HG03103 (cell line): ENCODE measurements at regions not wholly inside any gene's neighbourhood (a gene's known extent, or its start where the extent isn't known, plus 50 kb on each side); places are given as distances from the start of the nearest gene placed in this dataset.

Experiments used
- ATAC-seq: cut with Tn5 transposase; IDR thresholded peaks from one replicate; pipeline ENCODE4 v1.9.1; 2021; ENCODE audit warnings: low read depth; ENCODE audit not compliant: unreplicated experiment

- no peak for ATAC-seq
These were observed 93.7 kb upstream of the DAP start for GRCh38 chr5:10854506-10855277.

GRCh38 chr5:10853154-10853553 lies 92.1 kb upstream of the DAP start:
- no peak for ATAC-seq

- no peak for ATAC-seq
These were observed 88.2 kb upstream of the DAP start for GRCh38 chr5:10849278-10849677.

GRCh38 chr5:10844016-10844415 lies 83.0 kb upstream of the DAP start:
- ATAC-seq, result no peak

DNA sequence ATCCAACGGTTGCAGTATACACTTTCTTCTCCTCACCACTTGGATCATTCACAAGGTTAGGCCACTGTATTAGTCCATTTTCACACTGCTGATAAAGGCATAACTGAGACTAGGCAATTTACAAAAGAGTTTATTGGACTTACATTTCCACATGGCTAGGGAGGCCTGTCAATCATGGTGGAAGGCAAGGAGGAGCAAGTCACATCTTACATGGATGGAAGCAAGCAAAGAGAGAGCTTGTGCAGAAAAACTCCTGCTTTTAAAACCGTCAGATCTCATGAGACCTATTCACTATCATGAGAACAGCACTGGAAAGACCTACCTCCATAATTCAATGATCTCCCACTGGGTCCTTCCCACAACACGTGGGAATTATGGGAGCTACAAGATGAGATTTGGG lies 81.8 kb upstream of the DAP start:
- no peak for ATAC-seq

- ATAC-seq, result no peak
These were observed 79.0 kb upstream of the DAP start for GRCh38 chr5:10839916-10840599.

- no peak for ATAC-seq
These were observed 78.1 kb upstream of the DAP start for GRCh38 chr5:10839118-10839517.

DNA sequence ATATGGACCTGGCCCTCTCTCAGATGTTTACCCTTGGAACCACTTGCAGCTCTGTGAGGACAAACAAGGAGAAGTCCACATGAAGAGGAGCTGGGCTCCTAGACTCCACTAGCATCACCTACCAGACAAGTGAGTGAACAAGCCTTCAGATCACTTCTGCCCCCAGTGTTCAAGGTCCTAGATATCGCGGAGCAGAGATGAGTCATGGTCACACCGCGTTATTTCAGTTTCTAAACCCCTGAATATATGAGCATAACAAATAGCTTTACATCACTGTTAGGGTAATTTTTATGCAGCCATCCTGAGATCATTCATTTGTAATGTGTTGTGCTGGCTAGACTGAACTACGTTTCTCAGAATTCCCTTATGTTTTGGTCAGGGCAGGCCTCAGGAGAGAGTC lies 77.0 kb upstream of the DAP start:
- peak; percentile 90 for ATAC-seq

DNA sequence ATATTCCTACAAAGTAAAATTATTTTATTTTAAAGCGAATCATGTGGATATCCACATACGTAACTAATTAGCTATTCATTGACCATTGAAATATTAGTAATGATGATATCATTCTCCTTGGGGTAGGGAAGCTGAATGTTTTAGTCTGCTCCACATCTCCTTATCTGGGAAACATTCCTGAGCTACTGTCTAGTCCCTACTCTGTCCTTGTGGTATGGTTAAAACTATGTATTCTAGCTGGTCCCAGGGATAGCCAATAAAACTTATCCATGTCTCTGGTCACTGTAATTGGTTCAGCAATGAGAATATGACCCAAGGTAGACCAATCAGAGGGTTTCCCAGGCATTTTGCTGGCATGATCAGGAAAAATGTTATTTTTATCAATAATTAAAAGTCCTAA lies 76.0 kb upstream of the DAP start:
- ATAC-seq, result no peak

DNA sequence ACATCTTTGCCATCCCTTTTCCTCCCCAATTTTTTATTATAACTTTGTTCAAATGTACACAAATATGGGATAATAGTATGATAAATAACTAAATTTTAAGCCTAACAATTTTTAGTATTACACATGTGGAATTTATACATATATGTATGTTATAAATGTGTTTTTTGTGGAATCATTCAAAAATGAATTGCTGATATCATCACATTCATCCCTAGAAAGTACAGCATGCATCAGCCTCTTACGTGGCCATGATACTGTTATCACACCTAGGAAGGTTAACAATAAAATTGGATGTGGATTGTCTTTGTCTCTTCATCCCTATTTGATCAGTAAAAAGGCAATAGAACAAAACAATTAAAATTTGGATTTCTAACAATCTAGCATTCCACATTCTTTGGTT lies 73.7 kb upstream of the DAP start:
- no peak for ATAC-seq

DNA sequence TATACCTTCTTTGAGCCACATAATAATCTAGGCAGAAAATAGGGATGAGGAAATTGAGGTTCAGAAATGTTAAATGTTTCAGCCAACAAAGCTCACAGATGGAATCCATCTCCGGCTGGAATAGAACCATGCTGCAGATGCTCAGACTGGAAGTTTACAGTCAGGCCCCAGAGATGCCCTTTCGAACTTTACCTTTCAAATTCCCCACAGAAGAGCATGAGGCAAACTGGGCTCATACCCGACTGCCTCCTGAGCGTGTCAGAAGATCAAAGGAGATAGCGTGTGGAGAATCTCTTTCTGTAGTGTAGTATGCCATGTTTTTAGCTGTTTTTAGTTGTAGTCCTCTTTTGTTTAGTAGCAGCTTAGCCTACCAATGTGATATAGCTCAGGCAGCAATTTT lies 72.0 kb upstream of the DAP start:
- no peak for ATAC-seq

- ATAC-seq, result no peak
These were observed 71.4 kb upstream of the DAP start for GRCh38 chr5:10832421-10832820.

GRCh38 chr5:10831419-10831818 lies 70.4 kb upstream of the DAP start:
- ATAC-seq, result no peak

DNA sequence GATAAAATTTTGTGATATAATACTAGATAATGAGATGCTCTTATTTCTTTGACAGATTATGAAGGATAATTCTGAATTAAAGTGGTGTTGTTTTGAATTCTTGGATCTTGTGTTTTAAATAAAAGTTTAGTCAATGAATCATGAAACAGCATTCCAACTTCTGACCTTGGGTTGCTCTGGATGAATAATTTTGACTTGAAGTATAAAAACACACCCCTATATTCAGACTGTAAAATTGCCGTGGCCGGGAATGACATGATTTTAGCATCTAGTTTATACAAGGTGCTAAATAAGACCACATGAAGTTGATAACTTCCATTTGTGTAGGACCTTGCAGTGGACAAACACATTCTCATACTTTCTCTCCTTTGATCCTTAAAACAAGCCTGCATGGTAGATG lies 67.2 kb upstream of the DAP start:
- no peak for ATAC-seq

DNA sequence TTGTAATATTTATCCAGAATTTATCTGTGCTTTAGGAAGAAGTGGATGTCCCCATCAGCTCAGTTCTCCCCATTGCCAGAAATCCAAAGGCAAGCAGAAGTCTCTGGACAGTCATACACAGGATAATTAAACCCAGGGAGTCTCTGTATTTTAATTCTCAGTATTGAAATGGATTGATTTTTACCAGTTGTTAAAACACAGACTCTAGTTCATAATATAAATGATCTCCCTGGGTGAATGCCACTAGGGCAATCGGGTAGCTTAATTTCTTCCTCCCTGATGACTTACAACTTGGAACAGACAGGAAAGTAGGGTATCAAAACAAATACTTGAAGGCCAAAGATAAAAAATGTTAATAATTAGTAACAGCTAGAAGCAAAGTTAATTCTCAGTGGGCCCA lies 66.5 kb upstream of the DAP start:
- ATAC-seq, result no peak

DNA sequence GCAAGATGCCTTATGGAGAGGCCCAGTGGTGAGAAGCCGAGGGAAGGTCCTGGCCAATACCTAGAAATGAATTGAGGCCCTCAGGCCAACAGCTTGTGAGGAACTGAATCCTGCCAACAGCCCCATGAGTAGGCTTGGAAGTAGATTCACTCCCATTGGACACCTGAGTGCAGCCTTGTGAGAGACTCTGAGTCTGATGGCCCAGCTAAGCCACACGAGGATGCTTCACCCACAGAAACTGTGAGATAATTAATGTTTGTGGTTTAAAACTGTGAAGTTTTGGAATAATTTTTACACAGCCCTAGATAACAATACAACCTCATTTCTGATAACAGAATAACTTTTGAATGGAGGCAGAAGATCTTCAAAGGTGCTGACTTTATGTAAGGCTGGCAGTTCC lies 65.9 kb upstream of the DAP start:
- no peak for ATAC-seq

DNA sequence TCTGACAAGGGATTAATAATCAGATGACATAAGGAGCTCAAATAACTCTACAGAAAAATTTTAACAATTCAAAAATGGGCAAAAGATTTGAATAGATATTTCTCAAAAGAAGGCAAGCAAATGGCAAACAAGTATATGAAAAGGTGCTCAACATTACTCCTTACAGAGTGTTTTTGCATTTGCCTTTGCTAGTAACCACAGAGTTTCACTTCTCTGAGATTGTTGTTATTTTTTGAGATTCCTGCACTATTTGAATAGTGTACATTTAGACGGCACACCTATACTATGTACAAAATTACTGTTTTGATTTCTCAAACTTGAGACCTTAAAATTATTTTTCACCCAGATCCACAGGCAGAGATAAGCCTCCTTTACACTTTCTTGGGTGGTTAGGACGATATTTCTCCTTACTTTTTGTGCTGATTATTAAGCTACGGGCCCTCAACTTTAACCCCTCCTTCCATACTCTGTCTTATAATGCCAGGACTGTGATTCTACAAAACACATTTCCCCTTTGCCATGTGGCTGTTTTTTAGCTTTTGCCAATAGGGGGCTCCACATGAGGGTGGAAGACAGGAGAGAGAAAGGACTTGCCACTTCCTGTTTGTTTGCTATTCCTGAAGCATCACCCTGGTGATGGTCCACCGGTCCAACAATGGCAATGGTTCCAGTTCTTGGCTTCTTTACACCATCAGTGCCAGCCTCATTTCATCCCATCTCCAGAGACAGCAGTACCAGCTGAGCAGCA lies 65.0 kb upstream of the DAP start:
- ATAC-seq, result peak; percentile 87

GRCh38 chr5:10812218-10812617 lies 51.2 kb upstream of the DAP start:
- ATAC-seq, result no peak
